Right lung (tissue), 2 donors: ENCODE measurements at regions not wholly inside any gene's neighbourhood (a gene's known extent, or its start where the extent isn't known, plus 50 kb on each side); places are given as distances from the start of the nearest gene placed in this dataset.

Experiments
- DNase-seq, 2 donors: peaks; one replicate each; pipeline ENCODE4 v3.0.0-alpha.2; 2013

DNA sequence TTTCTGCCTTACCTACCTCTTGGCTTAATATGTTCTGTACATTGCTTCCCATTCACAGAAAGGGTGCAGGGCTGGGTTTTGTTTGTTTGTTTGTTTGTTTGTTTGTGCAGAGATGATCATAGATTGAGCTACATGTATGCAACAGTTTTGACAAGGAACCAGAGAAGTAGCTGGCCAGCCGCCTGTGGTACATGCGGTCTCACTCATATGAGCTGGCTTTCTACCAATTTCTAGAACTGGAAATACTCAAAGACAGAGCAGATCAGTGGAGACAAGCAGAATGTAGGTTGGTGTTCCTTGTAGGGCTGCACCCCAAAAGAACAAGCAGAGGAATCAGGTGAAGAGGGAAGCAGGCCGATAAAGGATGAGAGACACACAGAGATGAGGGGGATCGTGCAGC is 502.7 kb downstream of the SOX2 start:
- peak in 1 of 2 donors; percentile 50 for DNase-seq

DNA sequence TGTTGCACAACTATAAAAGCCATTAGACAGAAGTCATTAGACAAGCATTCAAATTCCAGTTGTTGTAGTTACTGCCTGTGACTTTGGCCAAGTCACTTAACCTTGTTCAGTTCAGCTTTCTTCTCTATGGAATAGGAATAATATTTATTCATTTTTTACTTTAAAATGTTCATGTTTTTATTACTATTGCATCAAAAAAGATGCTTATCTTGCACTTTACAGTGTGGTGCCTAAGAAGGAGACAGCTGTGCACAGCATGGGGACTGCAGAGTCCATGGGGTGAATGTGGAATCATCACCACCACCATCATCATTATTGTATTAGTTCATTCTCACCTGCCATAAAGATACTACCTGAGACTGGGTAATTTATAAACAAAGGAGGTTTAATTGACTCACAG is 504.2 kb downstream of the SOX2 start:
- DNase-seq = no peak

GRCh38 chr3:182216311-182216970 is 504.7 kb downstream of the SOX2 start:
- DNase-seq = no peak

- no peak for DNase-seq
Observed at GRCh38 chr3:182220013-182220412, 508.3 kb downstream of the SOX2 start.

DNA sequence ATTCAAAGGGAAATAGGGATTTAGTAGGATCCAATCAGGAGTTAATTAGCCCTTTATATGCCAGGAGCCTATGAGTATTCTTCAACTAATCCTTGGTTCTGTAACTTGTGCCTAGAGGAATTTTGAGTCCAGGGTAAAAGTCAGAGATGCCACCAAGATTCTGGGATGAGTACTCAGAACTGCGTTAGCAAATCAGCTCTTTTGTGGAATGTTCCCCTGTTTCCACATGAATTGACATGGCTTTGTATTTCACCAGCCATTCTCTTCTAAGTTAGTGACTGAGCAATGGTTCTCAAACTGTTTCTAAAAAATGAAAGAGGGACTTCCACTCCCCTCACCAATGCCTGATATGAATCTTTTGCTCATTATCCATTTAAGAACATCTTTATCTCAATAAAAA is 508.7 kb downstream of the SOX2 start:
- no peak for DNase-seq

- DNase-seq = no peak
Observed at GRCh38 chr3:182226995-182227394, 515.3 kb downstream of the SOX2 start.

GRCh38 chr3:182233405-182233804 is 521.7 kb downstream of the SOX2 start:
- DNase-seq = no peak

GRCh38 chr3:182233957-182234356 is 522.2 kb downstream of the SOX2 start:
- DNase-seq = no peak

GRCh38 chr3:182234881-182235280 is 523.2 kb downstream of the SOX2 start:
- no peak for DNase-seq

- DNase-seq = no peak
Observed at GRCh38 chr3:182235504-182235903, 523.8 kb downstream of the SOX2 start.

DNA sequence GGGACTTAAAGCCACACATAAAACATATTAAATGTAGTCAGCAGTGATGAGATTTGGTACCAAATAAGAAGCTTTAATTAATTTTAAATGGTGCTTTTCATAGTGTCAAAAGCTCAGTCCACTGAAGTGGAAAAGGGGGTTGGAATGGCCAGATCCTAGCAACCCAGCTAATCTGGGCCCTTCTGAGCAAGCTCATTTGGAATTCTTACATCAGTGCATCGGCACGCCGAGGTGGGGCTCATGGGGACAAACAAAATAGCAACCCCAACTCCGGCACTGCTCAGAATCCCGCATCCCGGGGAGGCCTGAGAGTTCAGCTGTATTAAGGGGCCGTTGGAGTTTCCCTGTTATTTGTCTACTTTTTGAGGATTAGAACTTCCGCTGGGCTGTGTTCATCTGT is 526.4 kb downstream of the SOX2 start:
- no peak for DNase-seq

GRCh38 chr3:182239316-182239715 is 527.6 kb downstream of the SOX2 start:
- no peak for DNase-seq

- DNase-seq = no peak
Observed at GRCh38 chr3:182240474-182240873, 528.7 kb downstream of the SOX2 start.

- no peak for DNase-seq
Observed at GRCh38 chr3:182241196-182241765, 529.6 kb downstream of the SOX2 start.

DNA sequence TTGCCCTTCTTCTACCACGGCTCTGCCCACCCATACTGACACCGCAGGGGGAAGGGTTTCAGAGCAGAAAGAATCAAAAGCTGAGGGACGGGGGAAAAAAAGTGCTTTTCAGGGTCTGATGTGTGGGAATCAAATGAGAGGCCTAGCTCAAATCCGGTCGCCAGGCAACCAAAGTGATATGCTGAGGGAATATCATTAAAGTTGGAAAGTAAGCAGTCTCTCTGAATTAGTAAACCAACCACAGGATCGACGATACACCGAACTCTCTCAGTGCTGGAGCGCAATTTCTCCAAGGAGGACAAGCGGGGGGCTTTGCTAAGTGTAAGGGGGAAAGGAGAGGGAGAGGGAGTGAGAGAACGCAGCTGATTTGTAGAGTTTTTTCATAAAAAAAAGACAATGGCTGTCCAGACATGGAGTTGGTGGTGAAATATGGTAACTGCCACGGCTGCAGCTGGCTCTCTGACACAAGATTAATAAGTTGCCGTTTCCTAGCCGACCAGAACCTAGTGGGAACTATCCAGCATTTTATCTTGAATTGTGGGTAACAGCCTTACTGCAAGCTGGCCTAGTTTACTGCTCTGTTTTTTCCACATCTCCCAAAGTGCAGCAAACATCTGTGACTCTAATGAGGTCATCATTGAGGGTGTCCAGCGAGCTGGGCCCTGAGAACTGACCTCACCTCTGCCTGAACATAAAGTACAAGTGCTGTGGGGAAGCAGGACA is 530.2 kb downstream of the SOX2 start:
- DNase-seq = peak; percentile 54 to 64

DNA sequence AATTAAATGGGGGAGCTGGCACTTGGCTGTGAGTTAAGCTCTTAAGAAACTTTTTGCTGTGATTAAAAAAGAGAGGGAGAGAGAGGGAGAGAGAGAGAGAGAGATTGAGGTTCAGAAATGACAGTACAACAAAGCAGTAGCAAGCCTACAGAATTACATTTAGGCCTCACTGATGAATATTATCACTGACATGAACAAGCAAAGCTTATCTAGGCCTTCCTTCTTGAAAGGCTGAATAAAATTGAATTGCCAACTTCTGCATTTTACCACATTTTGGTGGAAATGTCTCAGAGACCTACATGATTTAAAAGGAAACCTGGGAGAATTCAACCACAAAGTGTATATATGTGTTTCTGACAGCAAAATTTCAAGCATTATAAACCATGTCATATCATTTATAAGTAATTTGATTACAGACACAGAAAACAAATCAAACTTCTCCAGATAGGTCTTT is 530.8 kb downstream of the SOX2 start:
- DNase-seq = no peak

DNA sequence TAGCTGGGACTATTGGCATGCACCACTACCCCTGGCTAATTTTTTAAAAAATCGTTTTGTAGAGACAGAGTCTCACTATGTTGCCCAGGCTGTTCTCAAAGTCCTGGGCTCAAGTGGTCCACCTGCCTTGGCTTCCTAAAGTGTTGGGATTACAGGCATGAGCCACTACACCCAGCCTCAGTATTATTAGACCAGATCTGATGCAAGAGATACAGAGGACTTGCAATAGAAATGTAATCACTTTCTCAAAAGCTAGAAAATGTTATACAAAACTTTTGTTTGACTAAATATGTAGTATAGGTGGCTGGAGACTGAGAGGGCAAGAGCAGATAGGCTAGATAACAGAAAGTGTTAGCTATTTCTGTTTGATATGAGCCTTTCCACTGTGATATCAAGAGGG is 531.9 kb downstream of the SOX2 start:
- DNase-seq = no peak

DNA sequence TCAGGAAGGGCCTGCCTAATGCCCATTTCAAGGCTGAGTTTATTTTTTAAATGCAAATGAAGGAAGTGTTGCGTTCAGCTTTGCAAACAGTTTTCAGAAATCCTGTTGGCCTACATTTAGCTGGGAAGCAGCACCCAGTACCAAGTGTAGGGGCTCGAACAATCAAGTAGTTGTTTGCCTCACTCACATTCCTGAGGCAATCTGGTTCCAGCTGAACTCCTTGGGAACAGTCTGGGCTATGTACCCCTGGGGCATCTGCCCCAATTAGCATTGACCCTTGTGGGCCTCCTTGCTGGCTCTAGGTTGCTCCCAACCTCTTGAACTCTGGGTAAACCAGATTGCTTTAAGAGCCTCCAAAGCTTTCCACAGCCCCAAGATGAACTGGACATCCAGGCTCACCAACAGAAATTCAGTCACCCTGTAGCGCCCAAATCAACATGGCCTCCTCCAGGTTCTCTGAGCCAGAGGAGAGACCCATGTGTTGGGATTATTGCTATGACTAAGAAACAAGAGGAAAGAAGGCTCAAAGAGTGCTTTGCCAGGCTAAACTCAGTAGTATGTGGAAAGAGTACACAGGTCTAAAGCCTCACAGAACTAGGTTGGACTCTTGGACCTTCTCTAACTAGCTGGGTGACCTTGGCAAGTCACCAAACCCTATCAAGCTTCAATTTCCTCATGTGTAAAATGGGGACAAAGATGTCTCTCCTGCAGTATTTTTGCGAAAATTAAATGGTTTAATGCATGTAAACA is 532.7 kb downstream of the SOX2 start:
- DNase-seq = no peak

GRCh38 chr3:182245059-182245458 is 533.3 kb downstream of the SOX2 start:
- no peak for DNase-seq

GRCh38 chr3:182246870-182247269 is 535.1 kb downstream of the SOX2 start:
- DNase-seq = no peak

GRCh38 chr3:182248349-182248880 is 536.7 kb downstream of the SOX2 start:
- DNase-seq = no peak

DNA sequence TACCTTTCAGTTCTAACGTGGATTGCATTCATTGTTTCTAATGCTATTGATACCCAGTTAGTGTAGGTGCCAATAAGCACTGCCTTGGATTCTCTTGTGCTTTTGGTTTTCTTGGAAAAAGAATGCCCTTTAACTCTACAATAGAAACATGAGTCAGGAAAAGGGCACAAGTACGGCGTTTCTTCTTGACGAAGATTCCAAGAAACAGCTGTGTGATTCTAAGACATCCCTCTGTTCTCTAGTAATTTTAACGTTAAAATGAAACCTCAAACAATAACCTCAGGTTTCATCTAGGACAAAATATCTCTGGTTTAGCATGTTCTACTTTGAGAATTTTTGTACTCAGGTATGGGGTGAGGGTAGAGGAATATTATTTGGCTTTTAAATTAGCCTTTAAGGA is 540.5 kb upstream of the ATP11B start:
- DNase-seq = no peak
